Keratinocyte (primary cell): ENCODE measurements at regions not wholly inside any gene's neighbourhood (a gene's known extent, or its start where the extent isn't known, plus 50 kb on each side); places are given as distances from the start of the nearest gene placed in this dataset.
A peak's percentile ranks its signal among the peaks of the same experiment; 100 is the strongest.

ENCODE experiments used
- DNase-seq: peaks from one replicate; pipeline ENCODE4 v3.0.0-alpha.2; 2011; ENCODE audit warnings: low read depth, missing footprints, low spot score
- FAIRE-seq: peaks from 2 replicates; lab custom pipeline; 2011; peaks lifted over from hg19 to GRCh38; lab: Jason Lieb, UNC
- H2AFZ ChIP-seq: 2 replicates; pipeline ENCODE4 v1.6.0; 2012; ENCODE audit warnings: low read length, control low read depth, inconsistent platforms; ENCODE audit not compliant: control insufficient read depth
- H3K27ac ChIP-seq: 2 replicates; pipeline ENCODE4 v1.5.1; 2011; ENCODE audit warnings: low read length; ENCODE audit not compliant: control insufficient read depth, insufficient read depth
- H3K27me3 ChIP-seq: 3 replicates; pipeline ENCODE4 v1.6.0; 2011; ENCODE audit warnings: low read length; ENCODE audit not compliant: control insufficient read depth, insufficient read depth; ENCODE audit errors: extremely low read depth
- H3K36me3 ChIP-seq, 2 experiments: 2 replicates in 1 of 2; 3 replicates in 1 of 2; pipeline ENCODE4 v1.5.1; 2011; ENCODE audit warnings: low read length in 2 of 2, mild to moderate bottlenecking in 1 of 2; ENCODE audit not compliant: control insufficient read depth in 2 of 2, insufficient read depth in 2 of 2; ENCODE audit errors: extremely low read depth in 1 of 2
- H3K4me1 ChIP-seq: 3 replicates; pipeline ENCODE4 v1.5.1; 2011; ENCODE audit warnings: low read length; ENCODE audit not compliant: control insufficient read depth, insufficient read depth; ENCODE audit errors: extremely low read depth
- H3K4me2 ChIP-seq: 3 replicates; pipeline ENCODE4 v1.6.0; 2011; ENCODE audit warnings: low read depth, low read length; ENCODE audit not compliant: control insufficient read depth, insufficient read depth; ENCODE audit errors: extremely low read depth
- H3K4me3 ChIP-seq, 3 experiments: fragments of 200-600 bp in 1 of 3; sonication (generic) in 1 of 3; 2 replicates in 2 of 3; 3 replicates in 1 of 3; pipeline ENCODE4 v1.5.1; 2011 to 2016; ENCODE audit warnings: low read length in 3 of 3, mild to moderate bottlenecking in 3 of 3, control low read depth in 2 of 3, inconsistent platforms in 1 of 3, low read depth in 1 of 3, mixed read lengths in 1 of 3, mixed run types in 1 of 3, moderate library complexity in 1 of 3; ENCODE audit not compliant: control insufficient read depth in 2 of 3, insufficient read depth in 2 of 3; ENCODE audit errors: extremely low read depth in 1 of 3
- H3K79me2 ChIP-seq: 2 replicates; pipeline ENCODE4 v1.6.0; 2012; ENCODE audit warnings: low read length; ENCODE audit not compliant: control insufficient read depth, insufficient read depth
- H3K9ac ChIP-seq: 3 replicates; pipeline ENCODE4 v1.6.0; 2011; ENCODE audit warnings: low read length; ENCODE audit not compliant: control insufficient read depth, insufficient read depth; ENCODE audit errors: extremely low read depth
- H3K9me1 ChIP-seq: 3 replicates; pipeline ENCODE4 v1.6.0; 2011; ENCODE audit warnings: low read length; ENCODE audit not compliant: control insufficient read depth, insufficient read depth; ENCODE audit errors: extremely low read depth
- H3K9me3 ChIP-seq: 2 replicates; pipeline ENCODE4 v1.5.1; 2012; ENCODE audit warnings: low read depth, low read length; ENCODE audit not compliant: control insufficient read depth
- H4K20me1 ChIP-seq: 3 replicates; pipeline ENCODE4 v1.6.0; 2011; ENCODE audit warnings: low read length; ENCODE audit not compliant: control insufficient read depth, insufficient read depth; ENCODE audit errors: extremely low read depth
- EZH2 ChIP-seq: IDR thresholded peaks from one replicate; pipeline ENCODE4 v1.6.1; 2012; ENCODE audit warnings: inconsistent platforms, mild to moderate bottlenecking, low read length, moderate library complexity
- dilution Hi-C: fragments of 300-500 bp; cut with MboI; formaldehyde crosslinking; loops from one replicate; pipeline ENCODE4 v1.7.0; 2020; ENCODE audit warnings: low sequenced_read_pairs; ENCODE audit not compliant: extremely low pct_ligation_motif_present
- TF ChIP-seq, protein P1 (sequence below), 3 experiments: IDR thresholded peaks in 1 of 3; conservative IDR thresholded peaks in 1 of 3; optimal IDR thresholded peaks in 1 of 3; 2 replicates in 2 of 3; 3 replicates in 1 of 3; pipeline versions ENCODE3 to v1.5.1; 2011; ENCODE audit warnings: low read length in 3 of 3, mild to moderate bottlenecking in 3 of 3, moderate library complexity in 2 of 3, control low read depth in 1 of 3, inconsistent platforms in 1 of 3; ENCODE audit not compliant: insufficient read depth in 2 of 3; ENCODE audit errors: extremely low read depth in 1 of 3

- Histone ChIP-seq H2AFZ (no peak overlapping the region), H3K27ac (no peak overlapping the region), H3K9ac (no peak overlapping the region), H4K20me1 (no peaks in the 10 kb centered on the region), H3K4me1 (no peaks in the 10 kb centered on the region), H3K4me2 (no peak overlapping the region), H3K4me3 (no peak overlapping the region), H3K9me1 (no peaks in the 10 kb centered on the region), H3K9me3 (no peaks in the 10 kb centered on the region), H3K79me2 (no peaks in the 10 kb centered on the region), H3K27me3 (no peaks in the 10 kb centered on the region), H3K36me3 (no peaks in the 10 kb centered on the region)
- dilution Hi-C loops, result no loop called here
- no peak for DNase-seq
- TF ChIP-seq, protein P1, sequence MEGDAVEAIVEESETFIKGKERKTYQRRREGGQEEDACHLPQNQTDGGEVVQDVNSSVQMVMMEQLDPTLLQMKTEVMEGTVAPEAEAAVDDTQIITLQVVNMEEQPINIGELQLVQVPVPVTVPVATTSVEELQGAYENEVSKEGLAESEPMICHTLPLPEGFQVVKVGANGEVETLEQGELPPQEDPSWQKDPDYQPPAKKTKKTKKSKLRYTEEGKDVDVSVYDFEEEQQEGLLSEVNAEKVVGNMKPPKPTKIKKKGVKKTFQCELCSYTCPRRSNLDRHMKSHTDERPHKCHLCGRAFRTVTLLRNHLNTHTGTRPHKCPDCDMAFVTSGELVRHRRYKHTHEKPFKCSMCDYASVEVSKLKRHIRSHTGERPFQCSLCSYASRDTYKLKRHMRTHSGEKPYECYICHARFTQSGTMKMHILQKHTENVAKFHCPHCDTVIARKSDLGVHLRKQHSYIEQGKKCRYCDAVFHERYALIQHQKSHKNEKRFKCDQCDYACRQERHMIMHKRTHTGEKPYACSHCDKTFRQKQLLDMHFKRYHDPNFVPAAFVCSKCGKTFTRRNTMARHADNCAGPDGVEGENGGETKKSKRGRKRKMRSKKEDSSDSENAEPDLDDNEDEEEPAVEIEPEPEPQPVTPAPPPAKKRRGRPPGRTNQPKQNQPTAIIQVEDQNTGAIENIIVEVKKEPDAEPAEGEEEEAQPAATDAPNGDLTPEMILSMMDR (optimal IDR thresholded peaks at IDR 0.05 in 1 of 3, IDR thresholded peaks at IDR 0.05 in 1 of 3, conservative IDR thresholded peaks at IDR 0.05 in 1 of 3; ENCODE audit: extremely low read depth in 1 of 3, insufficient read depth in 2 of 3, low read length in 3 of 3), result peak in 1 of 3 experiments; percentile 43
- no peak for TF ChIP-seq EZH2
- FAIRE-seq, result no peak
Observed at GRCh38 chr1:83497563-83497962, 501.4 kb downstream of the TTLL7 start.

DNA sequence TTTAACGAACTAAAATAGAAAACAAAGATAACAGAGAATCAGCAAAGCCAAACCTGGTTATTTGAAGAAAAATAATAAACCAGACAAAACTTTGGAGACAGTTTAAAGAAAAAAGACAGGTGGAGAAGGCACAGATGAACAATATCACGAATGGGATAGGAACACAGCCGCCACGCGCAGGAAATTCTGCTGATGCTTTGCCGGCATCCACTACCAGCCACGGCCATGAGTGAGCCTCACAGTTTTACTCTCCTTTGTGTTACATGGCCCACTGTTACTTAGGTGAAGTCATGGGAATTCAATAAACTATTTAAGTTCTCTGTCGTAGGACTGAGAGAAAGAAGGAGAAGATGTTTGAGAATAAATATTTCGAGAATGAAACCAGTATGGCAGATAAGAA lies 503.4 kb downstream of the TTLL7 start:
- Histone ChIP-seq H3K27me3 (no peaks in the 10 kb centered on the region), H3K4me3 (no peak overlapping the region), H4K20me1 (no peaks in the 10 kb centered on the region), H3K4me1 (no peaks in the 10 kb centered on the region), H2AFZ (no peak overlapping the region), H3K9me1 (no peaks in the 10 kb centered on the region), H3K36me3 (no peaks in the 10 kb centered on the region), H3K4me2 (no peak overlapping the region), H3K9me3 (no peaks in the 10 kb centered on the region), H3K27ac (no peak overlapping the region), H3K9ac (no peak overlapping the region), H3K79me2 (no peaks in the 10 kb centered on the region)
- TF ChIP-seq, protein P1 (optimal IDR thresholded peaks at IDR 0.05 in 1 of 3, IDR thresholded peaks at IDR 0.05 in 1 of 3, conservative IDR thresholded peaks at IDR 0.05 in 1 of 3; ENCODE audit: extremely low read depth in 1 of 3, insufficient read depth in 2 of 3, low read length in 3 of 3), result no peak
- TF ChIP-seq EZH2, result no peak
- FAIRE-seq, result no peak
- dilution Hi-C loops, result no loop called here
- DNase-seq, result no peak
